Adipocyte (in vitro differentiated cells): ENCODE measurements at regions not wholly inside any gene's neighbourhood (a gene's known extent, or its start where the extent isn't known, plus 50 kb on each side); places are given as distances from the start of the nearest gene placed in this dataset.

Source experiments
- DNase-seq: peaks from one replicate; pipeline ENCODE4 v3.0.0-alpha.2; 2015; ENCODE audit warnings: low read depth
- H3K27me3 ChIP-seq: replicated peaks from 2 replicates; pipeline ENCODE4 v1.7.0; 2013; ENCODE audit warnings: mild to moderate bottlenecking, low read length, moderate library complexity; ENCODE audit not compliant: control insufficient read depth, insufficient read depth
- H3K36me3 ChIP-seq: 2 replicates; pipeline ENCODE4 v1.7.0; 2013; ENCODE audit warnings: low read length, mild to moderate bottlenecking, moderate library complexity; ENCODE audit not compliant: control insufficient read depth, insufficient read depth, severe bottlenecking
- H3K4me1 ChIP-seq: 2 replicates; pipeline ENCODE4 v1.7.0; 2013; ENCODE audit warnings: mild to moderate bottlenecking, low read length, moderate library complexity; ENCODE audit not compliant: control insufficient read depth, insufficient read depth
- H3K4me3 ChIP-seq: 2 replicates; pipeline ENCODE4 v1.7.0; 2013; ENCODE audit warnings: mild to moderate bottlenecking, low read length, moderate library complexity
- H3K9ac ChIP-seq: 2 replicates; pipeline ENCODE4 v1.7.0; 2013; ENCODE audit warnings: mild to moderate bottlenecking, low read length, moderate library complexity
- H3K9me3 ChIP-seq: 2 replicates; pipeline ENCODE4 v1.7.0; 2013; ENCODE audit warnings: mild to moderate bottlenecking, low read length, moderate library complexity; ENCODE audit not compliant: control insufficient read depth

GRCh38 chr20:60143261-60143842, 185.1 kb downstream of the CDH26 start:
- H3K36me3 ChIP-seq: no peaks in the 10 kb centered on the region
- DNase-seq: no peak
- H3K9me3 ChIP-seq: no peaks in the 10 kb centered on the region
- H3K4me3 ChIP-seq: no peak overlapping the region
- peaks cover 23% of the 10 kb centered on the region for H3K27me3 ChIP-seq
- no peaks in the 10 kb centered on the region for H3K4me1 ChIP-seq
- no peak overlapping the region for H3K9ac ChIP-seq

- Histone ChIP-seq H3K4me1 (no peaks in the 10 kb centered on the region), H3K9me3 (no peaks in the 10 kb centered on the region), H3K36me3 (no peaks in the 10 kb centered on the region), H3K4me3 (no peak overlapping the region), H3K27me3 (peaks cover 23% of the 10 kb centered on the region), H3K9ac (no peak overlapping the region)
- no peak for DNase-seq
Measured at GRCh38 chr20:60144404-60144803, 186.2 kb downstream of the CDH26 start.

- no peaks in the 10 kb centered on the region for H3K9me3 ChIP-seq
- no peaks in the 10 kb centered on the region for H3K36me3 ChIP-seq
- peaks cover 26% of the 10 kb centered on the region for H3K27me3 ChIP-seq
- H3K4me1 ChIP-seq: no peaks in the 10 kb centered on the region
- no peak overlapping the region for H3K4me3 ChIP-seq
- H3K9ac ChIP-seq: no peak overlapping the region
- DNase-seq: no peak
Measured at GRCh38 chr20:60144974-60145527, 186.8 kb downstream of the CDH26 start.

- Histone ChIP-seq H3K27me3 (peaks cover 17% of the 10 kb centered on the region), H3K9ac (no peak overlapping the region), H3K4me1 (no peaks in the 10 kb centered on the region), H3K36me3 (no peaks in the 10 kb centered on the region), H3K4me3 (no peak overlapping the region), H3K9me3 (no peaks in the 10 kb centered on the region)
- DNase-seq: no peak
Measured at GRCh38 chr20:60147004-60147403, 188.8 kb downstream of the CDH26 start.

GRCh38 chr20:60148885-60149284, 190.7 kb downstream of the CDH26 start:
- Histone ChIP-seq H3K4me1 (no peaks in the 10 kb centered on the region), H3K9me3 (no peaks in the 10 kb centered on the region), H3K27me3 (peaks cover 13% of the 10 kb centered on the region), H3K36me3 (no peaks in the 10 kb centered on the region), H3K4me3 (no peak overlapping the region), H3K9ac (no peak overlapping the region)
- no peak for DNase-seq

- no peak for DNase-seq
- Histone ChIP-seq H3K9me3 (peaks cover 5% of the 10 kb centered on the region), H3K4me3 (no peak overlapping the region), H3K36me3 (no peaks in the 10 kb centered on the region), H3K9ac (no peak overlapping the region), H3K4me1 (no peaks in the 10 kb centered on the region), H3K27me3 (peaks cover 14% of the 10 kb centered on the region)
Measured at GRCh38 chr20:60152792-60153191, 194.6 kb downstream of the CDH26 start.

- Histone ChIP-seq H3K9ac (no peak overlapping the region), H3K4me1 (no peaks in the 10 kb centered on the region), H3K36me3 (no peaks in the 10 kb centered on the region), H3K9me3 (peaks cover 14% of the 10 kb centered on the region), H3K27me3 (peaks cover 7% of the 10 kb centered on the region), H3K4me3 (no peak overlapping the region)
- no peak for DNase-seq
Measured at GRCh38 chr20:60160451-60161145, 202.4 kb downstream of the CDH26 start.

GRCh38 chr20:60167812-60168211, 209.6 kb downstream of the CDH26 start:
- DNase-seq: no peak
- Histone ChIP-seq H3K9me3 (peaks cover 3% of the 10 kb centered on the region), H3K4me1 (peaks cover 11% of the 10 kb centered on the region), H3K9ac (no peak overlapping the region), H3K27me3 (peaks cover 12% of the 10 kb centered on the region), H3K36me3 (no peaks in the 10 kb centered on the region), H3K4me3 (no peak overlapping the region)

GRCh38 chr20:60168963-60169362, 210.7 kb downstream of the CDH26 start:
- H3K4me1 ChIP-seq: peaks cover 12% of the 10 kb centered on the region
- peaks cover 9% of the 10 kb centered on the region for H3K27me3 ChIP-seq
- DNase-seq: no peak
- H3K36me3 ChIP-seq: no peaks in the 10 kb centered on the region
- no peak overlapping the region for H3K4me3 ChIP-seq
- peaks cover 3% of the 10 kb centered on the region for H3K9me3 ChIP-seq
- no peak overlapping the region for H3K9ac ChIP-seq

GRCh38 chr20:60170116-60170515, 211.9 kb downstream of the CDH26 start:
- DNase-seq: no peak
- Histone ChIP-seq H3K36me3 (no peaks in the 10 kb centered on the region), H3K4me1 (peaks cover 12% of the 10 kb centered on the region), H3K9me3 (peaks cover 7% of the 10 kb centered on the region), H3K27me3 (peaks cover 7% of the 10 kb centered on the region), H3K9ac (no peak overlapping the region), H3K4me3 (no peak overlapping the region)

GRCh38 chr20:60171313-60171712, 213.1 kb downstream of the CDH26 start:
- no peak for DNase-seq
- Histone ChIP-seq H3K36me3 (no peaks in the 10 kb centered on the region), H3K4me3 (no peak overlapping the region)

More at GRCh38 chr20:60171313-60171712, 213.1 kb downstream of the CDH26 start:
- Histone ChIP-seq H3K9ac (no peak overlapping the region), H3K27me3 (peaks cover 11% of the 10 kb centered on the region), H3K4me1 (peaks cover 12% of the 10 kb centered on the region), H3K9me3 (peaks cover 12% of the 10 kb centered on the region)
